ENCODE measurements at regions not wholly inside any gene's neighbourhood (a gene's known extent, or its start where the extent isn't known, plus 50 kb on each side); places are given as distances from the start of the nearest gene placed in this dataset.
"Not testable (repeated sequence)": the region's sequence is repeated elsewhere in the genome, so short reads cannot be mapped to it uniquely, and the experiment has no call there.

DNA sequence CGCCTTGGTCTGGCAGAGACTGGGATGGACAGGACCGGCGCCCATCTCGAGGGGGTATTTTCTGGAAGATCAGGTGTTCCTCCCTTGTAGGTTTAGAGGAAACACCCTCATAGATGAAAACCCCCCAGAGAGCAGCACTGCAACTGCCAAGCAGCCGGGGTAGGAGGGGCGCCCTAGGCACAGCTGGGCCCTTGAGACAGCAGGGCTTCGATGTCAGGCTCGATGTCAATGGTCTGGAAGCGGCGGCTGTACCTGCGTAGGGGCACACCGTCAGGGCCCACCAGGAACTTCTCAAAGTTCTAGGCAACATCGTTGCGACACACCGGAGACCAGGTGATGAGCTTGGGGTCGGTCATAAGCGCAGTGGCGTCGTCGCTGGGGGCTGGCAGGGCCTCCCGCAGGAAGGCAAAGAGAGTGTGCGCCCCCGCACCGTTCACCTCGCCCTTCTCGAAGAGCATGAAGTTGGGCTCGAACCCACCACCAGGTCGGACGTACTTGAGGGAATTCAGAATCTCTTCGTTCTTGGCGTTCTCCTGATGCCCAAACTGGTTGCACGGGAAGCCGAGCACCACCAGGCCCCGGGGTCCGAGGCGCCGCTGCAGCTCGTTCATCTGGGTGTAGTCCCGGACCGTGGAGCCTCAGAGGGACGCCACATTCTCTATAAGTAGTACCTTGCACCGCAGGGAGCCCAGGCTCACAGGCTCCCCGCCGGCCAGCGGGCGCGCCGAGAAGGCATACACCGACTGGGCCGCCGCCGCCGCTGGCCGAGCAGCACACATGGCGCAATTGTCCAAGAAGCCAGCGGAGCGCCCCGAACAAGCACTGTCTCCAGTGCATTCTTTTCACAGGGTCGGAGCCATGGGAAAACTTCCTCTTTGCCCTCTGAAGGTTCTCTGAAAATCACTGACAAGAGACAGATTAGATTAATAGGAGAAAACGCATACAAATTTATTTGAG, 59.0 kb upstream of the ATXN3L start:
- DNase-seq: not testable (repeated sequence)

- DNase-seq: no peak
Measured at GRCh38 chrX:13377550-13377934, 57.7 kb upstream of the ATXN3L start.

DNA sequence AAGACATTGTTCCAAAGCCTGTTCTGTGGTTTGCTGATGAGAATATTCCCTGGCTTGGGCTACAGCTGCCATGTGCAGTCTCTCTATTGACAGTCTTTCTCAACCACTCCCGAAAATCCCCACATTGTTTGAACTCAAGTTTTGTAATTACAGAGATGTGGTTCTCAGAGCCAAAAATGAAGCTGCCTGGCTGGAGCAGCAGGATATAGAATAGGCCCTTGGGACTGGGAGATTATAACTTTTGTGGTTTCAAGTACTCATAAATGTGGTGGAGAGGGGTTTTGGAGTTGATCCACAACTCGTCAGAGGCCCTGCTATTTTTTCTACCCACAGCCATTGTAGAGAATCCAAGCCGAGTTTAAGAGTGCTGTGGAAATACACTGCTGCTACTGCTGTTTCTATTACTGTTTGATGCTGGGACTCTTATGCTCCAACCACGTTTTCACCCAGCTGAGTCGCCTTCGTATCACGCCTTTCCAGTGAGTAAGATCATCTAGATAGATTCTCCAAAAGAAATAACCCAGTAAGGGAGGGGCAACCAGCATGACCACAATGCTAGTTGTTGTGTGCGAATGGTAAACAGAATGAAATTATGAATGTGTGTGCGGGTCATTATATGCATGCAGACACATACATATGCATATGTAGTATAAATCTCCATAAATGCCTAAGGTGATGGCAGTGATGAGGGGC, 57.1 kb upstream of the ATXN3L start:
- DNase-seq: no peak

DNA sequence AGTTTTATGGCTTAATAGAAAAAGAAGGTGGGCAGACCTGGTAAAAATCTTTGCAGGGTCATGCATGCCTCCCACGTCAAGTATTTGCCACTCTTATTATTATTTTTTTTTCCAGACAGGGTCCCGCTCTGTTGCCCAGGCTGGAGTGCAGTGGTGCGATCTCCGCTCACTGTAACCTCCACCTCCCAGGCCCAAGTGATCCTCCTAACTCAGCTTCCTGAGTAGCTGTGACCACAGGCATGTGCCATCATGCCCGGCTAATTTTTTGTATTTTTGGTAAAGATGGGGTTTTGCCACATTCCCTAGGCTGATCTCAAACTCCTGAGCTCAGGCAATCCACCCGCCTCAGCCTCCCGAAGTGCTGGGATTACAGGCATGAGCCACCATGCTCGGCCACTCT, 55.7 kb upstream of the ATXN3L start:
- not testable (repeated sequence) for DNase-seq

DNA sequence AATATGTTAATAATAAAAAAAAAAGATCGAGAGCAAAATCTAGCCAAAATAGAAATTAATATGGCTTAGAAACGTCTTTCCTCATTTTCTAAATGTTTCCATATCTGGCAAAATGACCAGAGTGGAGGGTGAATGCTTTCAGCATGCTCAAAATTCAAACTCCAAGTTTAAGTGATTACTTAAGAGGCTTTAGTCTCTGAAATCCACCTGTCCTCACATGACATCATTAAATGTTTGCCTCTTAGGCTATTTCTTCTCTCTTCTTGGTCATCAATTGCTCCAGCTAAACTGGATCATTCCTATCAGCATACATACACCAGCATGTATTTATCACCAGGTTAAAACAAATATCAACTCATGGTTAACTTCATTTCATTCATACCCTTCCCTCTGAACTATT, 54.5 kb upstream of the ATXN3L start:
- DNase-seq: no peak

GRCh38 chrX:13373431-13374187, 53.8 kb upstream of the ATXN3L start:
- no peak for DNase-seq

- no peak for DNase-seq
Measured at GRCh38 chrX:13373027-13373426, 53.2 kb upstream of the ATXN3L start.

DNA sequence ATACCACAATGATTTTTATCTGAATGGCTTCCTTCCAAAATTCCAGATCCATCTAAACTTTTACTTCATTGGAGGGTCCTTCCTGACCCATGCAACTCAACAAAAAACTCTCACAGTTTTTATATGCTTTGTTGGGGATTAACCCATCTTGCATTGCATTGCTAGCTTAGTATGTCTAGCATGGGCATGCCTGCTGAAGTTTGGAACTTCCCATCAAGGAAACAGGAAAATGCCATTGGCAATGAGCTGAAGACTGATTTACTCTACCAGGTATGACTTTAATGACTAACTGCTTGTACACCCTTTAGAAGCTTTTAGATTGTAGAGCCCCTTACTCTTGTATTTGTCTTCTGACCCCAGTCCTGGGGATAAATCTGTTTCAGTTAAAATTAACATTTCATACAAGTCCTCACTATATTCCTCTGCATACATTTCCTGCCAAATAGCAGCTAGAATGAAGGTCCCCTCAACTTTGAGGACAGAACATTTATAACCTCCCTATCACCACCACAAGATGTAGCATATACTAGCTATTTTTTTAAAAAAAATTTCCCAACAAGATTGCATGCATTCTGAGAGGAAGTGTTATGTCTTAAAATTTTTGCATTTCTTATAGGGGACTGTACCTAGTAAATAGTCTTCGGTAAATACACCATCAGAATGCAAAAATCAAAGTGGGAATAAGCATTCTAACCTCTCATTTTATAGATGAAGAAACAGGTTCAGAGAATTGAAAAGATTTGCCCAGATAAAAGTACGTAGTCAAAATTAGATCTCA, 52.5 kb upstream of the ATXN3L start:
- no peak for DNase-seq

GRCh38 chrX:13371186-13371585, 51.3 kb upstream of the ATXN3L start:
- DNase-seq: no peak

DNA sequence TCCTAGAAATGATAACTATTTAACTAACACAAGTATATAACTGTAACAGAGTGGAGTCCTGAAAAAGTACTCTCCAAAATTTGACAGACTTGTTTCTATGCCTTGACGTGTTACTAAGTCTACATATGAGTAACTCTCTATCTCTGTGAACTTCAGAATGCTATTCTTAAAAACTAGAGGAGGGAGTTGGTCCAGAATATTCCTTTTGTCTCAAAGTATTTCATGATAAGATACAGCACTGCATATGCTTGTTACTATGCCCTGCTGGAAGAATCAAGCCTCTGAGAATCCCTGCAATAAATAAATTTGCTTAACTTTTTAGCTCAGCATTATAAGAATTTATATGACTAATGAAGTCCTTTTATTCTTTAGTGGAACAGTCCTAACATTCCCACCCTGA, 50.9 kb upstream of the ATXN3L start:
- DNase-seq: no peak

Data from activated CD4-positive, alpha-beta T cell treated with anti-CD3 and anti-CD28 coated beads for 4 hours (primary cell).